ENCODE measurements at regions not wholly inside any gene's neighbourhood (a gene's known extent, or its start where the extent isn't known, plus 50 kb on each side); places are given as distances from the start of the nearest gene placed in this dataset.

- TF ChIP-seq CTCF (IDR thresholded peaks at IDR 0.05) = no peak
- TF ChIP-seq USF2 (IDR thresholded peaks at IDR 0.05; ENCODE audit: borderline replicate concordance, low read depth, low read length) = no peak
- no peak for TF ChIP-seq TAF1 (IDR thresholded peaks at IDR 0.05; ENCODE audit: borderline replicate concordance, low read depth, low read length)
- no peak for TF ChIP-seq PBX3 (IDR thresholded peaks at IDR 0.05)
- no peak for TF ChIP-seq JUND (IDR thresholded peaks at IDR 0.05)
- TF ChIP-seq NFIC (IDR thresholded peaks at IDR 0.05; ENCODE audit: borderline replicate concordance) = no peak
- no peak for TF ChIP-seq EZH2phosphoT487 (IDR thresholded peaks at IDR 0.05; ENCODE audit: borderline replicate concordance, low read depth)
Measured at GRCh38 chr2:139574371-139574770, 794.2 kb upstream of the NXPH2 start.

All from SK-N-SH (cell line).